Activated CD4-positive, alpha-beta T cell treated with anti-CD3 and anti-CD28 coated beads, Interleukin-2, amount 10 ng/mL, durations not matched to agents 7 days and 5 days (primary cell): ENCODE measurements at regions not wholly inside any gene's neighbourhood (a gene's known extent, or its start where the extent isn't known, plus 50 kb on each side); places are given as distances from the start of the nearest gene placed in this dataset.
A peak's percentile ranks its signal among the peaks of the same experiment; 100 is the strongest.

Experiments
- CTCF ChIA-PET: fragments of 350-600 bp; sonication (Branson Sonifier 250); formaldehyde crosslinking; loops from one replicate; lab custom pipeline; 2021; ENCODE audit warnings: antibody characterized with exemption; lab: Charles Lee
- POLR2A ChIA-PET: fragments of 350-600 bp; sonication (Branson Sonifier 250); formaldehyde crosslinking; loops from one replicate; lab custom pipeline; 2021; ENCODE audit warnings: antibody characterized with exemption; lab: Charles Lee
- DNase-seq: peaks from one replicate; pipeline ENCODE4 v3.0.0-alpha.2; 2020
- H3K27ac Mint-ChIP-seq: one replicate; pipeline ENCODE4 v1.8.0; 2021; ENCODE audit warnings: mild to moderate bottlenecking, moderate library complexity, mixed read lengths
- H3K27me3 Mint-ChIP-seq: one replicate; pipeline ENCODE4 v1.8.0; 2021; ENCODE audit warnings: mixed read lengths
- H3K36me3 Mint-ChIP-seq: one replicate; pipeline ENCODE4 v1.8.0; 2021; ENCODE audit warnings: low read depth, mixed read lengths
- H3K4me1 Mint-ChIP-seq: one replicate; pipeline ENCODE4 v1.8.0; 2021; ENCODE audit warnings: mixed read lengths
- H3K4me3 Mint-ChIP-seq: one replicate; pipeline ENCODE4 v1.8.0; 2021; ENCODE audit warnings: mild to moderate bottlenecking, moderate library complexity, mixed read lengths
- H3K9me3 Mint-ChIP-seq: one replicate; pipeline ENCODE4 v1.8.0; 2021; ENCODE audit warnings: mixed read lengths

DNA sequence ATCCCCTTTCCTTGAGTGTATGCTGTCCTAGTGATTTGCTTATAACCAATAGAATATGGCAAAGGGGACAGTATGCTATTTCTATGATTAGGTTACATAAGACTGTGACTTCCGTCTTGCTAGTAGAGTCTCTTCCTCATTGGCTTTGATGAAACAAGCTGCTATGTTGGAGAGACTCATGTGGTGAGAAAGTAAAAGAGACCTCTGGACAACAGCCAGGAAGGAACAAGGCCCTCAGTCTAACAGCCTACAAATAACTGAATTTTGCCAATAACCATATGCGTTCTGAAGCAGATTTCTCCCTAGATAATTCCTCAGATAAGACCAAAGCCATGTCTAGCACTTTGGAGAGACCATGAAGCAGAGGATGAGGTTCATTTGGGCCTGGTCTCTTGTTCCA lies 134.5 kb upstream of the NAV3 start:
- H3K36me3 Mint-ChIP-seq: no peaks in the 10 kb centered on the region
- ChIA-PET POLR2A (no interaction called here), CTCF (no interaction called here)
- no peaks in the 10 kb centered on the region for H3K4me1 Mint-ChIP-seq
- H3K9me3 Mint-ChIP-seq: no peaks in the 10 kb centered on the region
- no peak for DNase-seq
- H3K27ac Mint-ChIP-seq: no peak overlapping the region
- no peak overlapping the region for H3K4me3 Mint-ChIP-seq
- H3K27me3 Mint-ChIP-seq: no peaks in the 10 kb centered on the region

DNA sequence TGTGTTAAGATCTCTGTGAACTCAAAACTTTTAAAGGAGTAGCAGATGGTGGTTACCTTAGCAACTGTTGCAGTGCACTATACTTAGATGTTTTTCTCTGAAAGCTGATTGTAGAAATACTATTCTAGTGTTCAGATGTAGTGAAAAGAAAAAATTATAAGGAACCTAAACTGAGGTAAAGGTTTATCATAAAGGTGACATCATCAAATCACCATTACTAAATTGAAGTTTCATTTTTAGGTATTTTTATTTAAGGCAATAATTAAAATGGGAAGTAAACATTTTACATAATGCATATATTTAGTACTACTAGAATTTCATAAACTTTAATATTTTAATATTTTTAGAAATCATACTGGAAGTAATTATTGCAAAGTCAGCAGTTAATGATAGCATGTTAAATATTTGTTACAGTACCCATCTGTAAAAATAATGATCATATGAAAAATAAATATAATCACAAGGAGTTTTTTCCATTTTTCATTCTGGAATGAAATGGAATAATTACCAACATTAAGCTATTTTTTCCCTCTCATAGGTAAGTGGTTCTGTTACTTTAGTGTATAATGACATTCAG lies 141.1 kb upstream of the NAV3 start:
- POLR2A ChIA-PET: no interaction called here
- Mint-ChIP-seq H3K9me3 (no peaks in the 10 kb centered on the region), H3K4me3 (no peak overlapping the region), H3K4me1 (no peaks in the 10 kb centered on the region), H3K27ac (no peak overlapping the region), H3K36me3 (no peaks in the 10 kb centered on the region), H3K27me3 (no peaks in the 10 kb centered on the region)
- CTCF ChIA-PET: no interaction called here
- no peak for DNase-seq

DNA sequence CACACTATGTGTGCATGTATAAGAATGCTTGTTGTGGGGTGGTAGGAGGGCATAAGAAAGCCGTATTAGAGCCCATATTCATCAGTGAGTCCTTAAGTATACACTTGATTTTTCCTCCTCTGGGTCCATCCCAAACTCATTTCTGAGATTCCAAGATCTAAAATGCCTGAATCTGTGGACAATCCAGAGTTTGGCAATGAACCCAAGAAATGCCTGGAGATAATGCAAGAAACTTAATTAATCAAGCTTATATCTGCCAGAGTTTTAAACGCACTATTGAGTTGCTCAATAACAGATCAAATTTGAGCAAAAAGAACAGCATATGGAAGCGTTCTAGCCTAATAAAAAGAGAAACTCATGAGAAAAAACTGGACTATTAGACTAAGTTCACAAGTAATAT lies 143.4 kb upstream of the NAV3 start:
- no peak overlapping the region for H3K27ac Mint-ChIP-seq
- no peaks in the 10 kb centered on the region for H3K4me1 Mint-ChIP-seq
- ChIA-PET CTCF (no interaction called here), POLR2A (no interaction called here)
- H3K9me3 Mint-ChIP-seq: no peaks in the 10 kb centered on the region
- no peaks in the 10 kb centered on the region for H3K36me3 Mint-ChIP-seq
- DNase-seq: no peak
- no peak overlapping the region for H3K4me3 Mint-ChIP-seq
- H3K27me3 Mint-ChIP-seq: no peaks in the 10 kb centered on the region

DNA sequence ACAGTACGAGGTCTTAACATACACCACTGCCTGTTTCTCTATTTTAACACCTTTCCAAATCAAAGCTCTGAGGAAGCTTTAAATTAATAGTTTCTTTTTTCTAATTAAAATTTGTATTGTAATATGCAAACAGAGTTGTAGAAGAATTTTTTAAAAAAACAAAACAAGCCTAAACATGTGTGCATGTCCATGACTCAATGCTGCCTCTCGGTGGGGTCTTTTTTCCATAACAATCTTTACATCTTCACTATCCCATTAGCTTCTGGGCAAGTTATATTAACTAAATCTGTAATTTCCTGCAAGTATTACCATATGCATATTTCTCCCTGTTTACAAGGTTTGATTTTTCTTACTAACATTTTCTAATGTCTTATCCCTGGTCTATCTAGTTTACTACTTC lies 143.9 kb upstream of the NAV3 start:
- CTCF ChIA-PET: no interaction called here

DNA sequence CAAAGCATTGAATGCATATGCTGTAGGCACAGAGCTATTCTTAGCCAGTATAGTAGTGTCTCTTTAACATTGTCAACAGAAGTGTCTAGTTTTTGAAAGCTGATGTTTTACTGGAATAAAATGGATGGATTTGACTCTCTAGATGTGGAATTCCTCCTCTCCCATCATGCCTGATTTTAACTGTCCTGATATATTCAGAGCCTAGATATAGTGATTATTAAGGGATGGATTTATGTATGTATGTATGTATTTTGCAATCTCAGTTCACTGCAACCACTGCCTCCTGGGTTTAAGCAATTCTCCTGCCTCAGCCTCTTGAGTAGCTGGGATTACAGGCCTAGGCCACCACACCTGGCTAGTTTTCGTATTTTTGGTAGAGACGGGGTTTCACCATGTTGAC lies 144.8 kb upstream of the NAV3 start:
- CTCF ChIA-PET: no interaction called here
- H3K4me3 Mint-ChIP-seq: no peak overlapping the region

More for the DNA sequence above, 143.9 kb upstream of the NAV3 start:
- Mint-ChIP-seq H3K36me3 (no peaks in the 10 kb centered on the region), H3K27me3 (no peaks in the 10 kb centered on the region), H3K4me1 (no peaks in the 10 kb centered on the region), H3K9me3 (no peaks in the 10 kb centered on the region), H3K27ac (no peak overlapping the region), H3K4me3 (no peak overlapping the region)
- POLR2A ChIA-PET: no interaction called here
- no peak for DNase-seq

DNA sequence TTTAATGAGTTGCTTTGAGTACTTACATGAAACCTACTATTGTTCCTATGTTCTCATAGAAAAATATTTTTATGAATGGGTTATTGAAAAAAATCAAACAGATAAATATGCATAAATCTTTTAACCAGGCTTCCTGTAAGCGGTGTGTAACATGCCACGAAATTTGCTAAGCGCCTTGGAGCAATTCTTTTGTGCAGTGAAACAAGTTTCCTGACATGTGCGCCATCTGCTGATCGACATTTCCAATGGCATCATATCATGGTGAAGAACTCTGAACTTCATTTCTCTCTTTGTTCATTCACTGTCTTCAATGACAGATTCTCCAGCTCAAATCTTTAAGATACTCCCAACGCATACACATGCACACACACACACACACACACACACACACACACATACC lies 145.6 kb upstream of the NAV3 start:
- ChIA-PET CTCF (no interaction called here), POLR2A (no interaction called here)
- Mint-ChIP-seq H3K9me3 (no peaks in the 10 kb centered on the region), H3K27me3 (no peaks in the 10 kb centered on the region), H3K4me3 (no peak overlapping the region), H3K36me3 (no peaks in the 10 kb centered on the region), H3K27ac (no peak overlapping the region), H3K4me1 (no peaks in the 10 kb centered on the region)
- DNase-seq: peak; percentile 8

More for the DNA sequence above, 144.8 kb upstream of the NAV3 start:
- no peaks in the 10 kb centered on the region for H3K36me3 Mint-ChIP-seq
- POLR2A ChIA-PET: no interaction called here
- no peaks in the 10 kb centered on the region for H3K27me3 Mint-ChIP-seq
- H3K27ac Mint-ChIP-seq: no peak overlapping the region
- H3K4me1 Mint-ChIP-seq: no peaks in the 10 kb centered on the region
- no peaks in the 10 kb centered on the region for H3K9me3 Mint-ChIP-seq
- DNase-seq: no peak

DNA sequence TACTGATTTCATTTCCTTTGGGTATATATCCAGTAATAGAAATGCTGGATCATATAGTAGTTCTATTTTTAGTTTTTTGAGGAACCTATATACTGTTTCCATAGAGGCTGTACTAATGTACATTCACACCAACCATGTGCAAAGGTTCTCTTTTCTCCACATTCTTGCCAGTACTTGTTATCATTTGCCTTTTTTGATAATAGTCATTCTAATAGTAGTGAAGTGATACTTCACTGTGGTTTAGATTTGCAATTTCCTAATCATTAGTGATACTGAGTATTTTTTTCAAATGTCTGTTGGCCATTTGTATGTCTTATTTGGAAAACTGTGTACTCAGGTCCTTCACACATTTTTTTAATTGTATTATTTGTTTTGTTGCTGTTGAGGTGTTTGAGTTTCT lies 148.2 kb upstream of the NAV3 start:
- H3K4me1 Mint-ChIP-seq: no peaks in the 10 kb centered on the region
- H3K4me3 Mint-ChIP-seq: no peak overlapping the region
- CTCF ChIA-PET: no interaction called here
- H3K27ac Mint-ChIP-seq: no peak overlapping the region
- DNase-seq: no peak
- POLR2A ChIA-PET: no interaction called here
- H3K9me3 Mint-ChIP-seq: no peaks in the 10 kb centered on the region
- H3K36me3 Mint-ChIP-seq: no peaks in the 10 kb centered on the region
- no peaks in the 10 kb centered on the region for H3K27me3 Mint-ChIP-seq

DNA sequence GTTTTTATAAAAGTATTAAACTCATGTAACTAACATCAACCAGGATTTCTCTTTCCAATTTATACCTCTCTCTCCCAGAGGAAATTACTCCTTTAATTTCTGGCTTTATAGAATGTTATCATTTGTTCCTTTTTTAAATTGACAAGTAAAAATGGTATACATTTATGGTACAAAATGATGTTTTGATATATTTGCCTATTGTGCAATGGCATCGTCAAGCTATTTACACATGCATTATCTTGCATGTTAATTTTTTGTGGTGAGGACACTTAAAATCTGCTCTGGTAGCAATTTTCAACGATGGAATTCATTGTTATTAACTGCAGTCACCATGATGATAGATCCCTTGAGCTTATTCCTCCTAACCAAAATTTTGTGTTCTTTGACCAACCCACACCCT lies 149.0 kb upstream of the NAV3 start:
- ChIA-PET POLR2A (no interaction called here), CTCF (no interaction called here)
- Mint-ChIP-seq H3K4me1 (no peaks in the 10 kb centered on the region), H3K36me3 (no peaks in the 10 kb centered on the region), H3K27ac (no peak overlapping the region), H3K4me3 (no peak overlapping the region), H3K27me3 (no peaks in the 10 kb centered on the region), H3K9me3 (no peaks in the 10 kb centered on the region)
- no peak for DNase-seq

DNA sequence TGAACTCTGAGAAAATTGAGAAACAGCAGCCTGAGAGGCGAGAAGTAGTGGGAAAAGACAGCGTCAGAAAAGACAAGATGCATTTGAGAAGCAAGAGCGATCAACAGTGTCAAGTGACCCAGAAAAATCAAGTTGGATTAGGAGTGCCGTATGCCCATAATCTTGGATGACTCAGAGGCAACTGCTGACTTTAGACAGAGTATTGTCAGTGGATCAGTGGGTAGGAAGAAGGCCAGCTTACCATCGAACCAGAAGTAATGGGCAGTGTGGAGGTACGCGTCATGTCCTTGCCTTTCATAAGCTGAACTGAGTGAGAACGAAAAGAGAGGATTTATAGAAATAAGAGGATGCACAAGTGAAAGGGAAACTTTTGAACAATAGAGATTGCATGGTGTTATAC lies 151.0 kb upstream of the NAV3 start:
- Mint-ChIP-seq H3K36me3 (no peaks in the 10 kb centered on the region), H3K4me3 (no peak overlapping the region), H3K27ac (no peak overlapping the region), H3K4me1 (no peaks in the 10 kb centered on the region), H3K9me3 (no peaks in the 10 kb centered on the region), H3K27me3 (no peaks in the 10 kb centered on the region)
- DNase-seq: no peak
- CTCF ChIA-PET: no interaction called here
- POLR2A ChIA-PET: no interaction called here

DNA sequence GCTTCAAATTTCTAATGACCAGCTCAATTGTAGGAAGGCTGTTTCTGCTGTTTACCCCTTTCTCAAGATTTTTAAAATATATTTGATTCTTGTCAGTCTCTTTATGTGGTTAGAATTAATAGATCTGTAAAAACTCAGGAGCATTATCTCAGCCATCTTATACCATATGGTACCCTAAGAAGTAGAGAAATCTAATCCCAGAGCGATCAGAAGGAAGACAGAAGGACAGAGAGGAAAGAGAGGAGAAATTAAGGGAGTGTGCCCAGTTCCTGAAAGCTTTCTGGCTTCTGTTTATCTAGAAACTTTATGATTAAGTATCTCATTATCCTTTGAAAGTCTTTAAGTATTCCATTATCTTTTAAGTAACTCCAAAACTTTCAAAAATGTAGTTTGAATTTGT lies 152.1 kb upstream of the NAV3 start:
- CTCF ChIA-PET: no interaction called here
- no peaks in the 10 kb centered on the region for H3K4me1 Mint-ChIP-seq
- H3K4me3 Mint-ChIP-seq: no peak overlapping the region
- no peak for DNase-seq
- no peaks in the 10 kb centered on the region for H3K9me3 Mint-ChIP-seq
- POLR2A ChIA-PET: no interaction called here
- H3K27me3 Mint-ChIP-seq: no peaks in the 10 kb centered on the region
- no peak overlapping the region for H3K27ac Mint-ChIP-seq
- no peaks in the 10 kb centered on the region for H3K36me3 Mint-ChIP-seq

DNA sequence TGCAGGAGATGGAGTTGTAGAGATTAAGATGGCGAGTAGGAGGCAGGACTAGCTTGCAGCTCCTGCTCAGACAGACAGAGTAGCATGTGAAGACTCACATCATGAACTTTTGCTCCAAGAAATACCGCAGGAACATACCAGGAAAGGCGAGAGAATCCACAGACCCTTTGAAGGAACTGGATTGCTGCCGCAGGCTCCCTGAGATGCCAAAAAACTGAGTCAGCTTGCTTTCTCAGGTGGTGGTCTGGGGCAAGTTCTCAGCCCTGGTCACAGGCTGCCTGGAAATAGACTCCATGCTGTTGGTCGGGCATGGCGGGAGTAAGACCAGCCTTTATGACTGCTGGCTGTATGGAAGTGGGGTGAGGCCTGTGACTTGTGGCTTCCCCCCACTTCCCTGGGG lies 163.6 kb upstream of the NAV3 start:
- Mint-ChIP-seq H3K4me1 (no peaks in the 10 kb centered on the region), H3K9me3 (peaks cover 2% of the 10 kb centered on the region), H3K36me3 (no peaks in the 10 kb centered on the region), H3K4me3 (no peak overlapping the region), H3K27me3 (no peaks in the 10 kb centered on the region), H3K27ac (no peak overlapping the region)
- no peak for DNase-seq
- POLR2A ChIA-PET: no interaction called here
- CTCF ChIA-PET: no interaction called here

DNA sequence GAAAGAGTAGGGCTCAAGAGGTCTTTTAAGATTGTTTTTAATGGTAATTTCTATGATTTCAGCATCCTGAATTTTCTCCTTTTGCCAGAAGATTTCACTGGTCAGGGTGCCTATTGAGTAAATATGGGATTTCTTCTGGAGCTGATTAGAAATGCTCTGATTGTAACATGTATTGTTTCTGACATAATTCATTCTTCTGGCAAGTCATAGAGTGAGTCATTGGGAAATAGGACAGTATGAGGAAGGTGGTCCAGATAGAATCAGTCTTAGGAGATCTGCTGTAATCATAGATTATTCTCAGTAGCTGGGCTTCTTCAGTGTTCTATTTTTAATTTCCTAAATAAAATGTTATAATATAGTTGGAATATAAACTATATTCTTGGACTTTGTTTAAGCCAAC lies 182.0 kb upstream of the NAV3 start:
- no peaks in the 10 kb centered on the region for H3K36me3 Mint-ChIP-seq
- H3K4me1 Mint-ChIP-seq: no peaks in the 10 kb centered on the region
- POLR2A ChIA-PET: no interaction called here
- no peaks in the 10 kb centered on the region for H3K27me3 Mint-ChIP-seq
- DNase-seq: no peak
- CTCF ChIA-PET: no interaction called here
- no peak overlapping the region for H3K4me3 Mint-ChIP-seq
- H3K9me3 Mint-ChIP-seq: no peaks in the 10 kb centered on the region
- no peak overlapping the region for H3K27ac Mint-ChIP-seq

DNA sequence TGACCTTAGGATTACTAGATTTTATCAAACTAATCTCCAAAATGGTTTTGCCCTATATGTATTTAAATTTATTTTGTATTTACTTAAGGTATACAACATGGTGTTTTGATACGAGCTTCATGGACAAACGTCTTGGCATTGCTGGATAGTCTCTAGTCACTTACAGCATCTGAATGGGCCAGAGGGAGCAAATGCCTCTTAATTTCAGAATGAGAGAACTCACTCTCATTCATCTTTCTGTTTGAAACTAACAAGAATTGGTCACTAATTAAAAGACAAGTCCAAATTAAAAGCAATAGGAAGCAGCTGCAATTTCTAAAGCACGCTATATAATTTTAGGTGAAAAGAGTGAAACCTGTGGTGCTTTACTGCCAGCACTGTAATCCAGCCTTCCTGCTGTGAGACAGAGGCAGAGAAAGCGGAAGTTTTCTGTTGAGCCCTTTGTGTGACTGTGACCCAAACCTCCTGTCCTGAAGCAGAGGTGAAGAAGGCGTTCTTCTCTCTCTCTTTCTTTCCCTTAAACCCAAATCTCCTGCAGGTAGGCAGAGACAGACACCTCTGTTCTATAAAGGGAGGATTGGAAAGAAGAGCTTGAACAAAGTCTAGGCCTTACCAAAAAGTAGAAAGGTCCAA lies 184.6 kb upstream of the NAV3 start:
- H3K27me3 Mint-ChIP-seq: no peaks in the 10 kb centered on the region
- CTCF ChIA-PET: interaction anchor here (0.6 to 1.1 kb wide), 3 partner anchors 15 to 95 kb away, joined by 3 to 4 read pairs (median 3); no protein-coding TSS in a partner anchor
- no peaks in the 10 kb centered on the region for H3K4me1 Mint-ChIP-seq
- no peak for DNase-seq
- H3K9me3 Mint-ChIP-seq: no peaks in the 10 kb centered on the region
- no peak overlapping the region for H3K4me3 Mint-ChIP-seq
- POLR2A ChIA-PET: no interaction called here
- H3K36me3 Mint-ChIP-seq: no peaks in the 10 kb centered on the region
- H3K27ac Mint-ChIP-seq: no peak overlapping the region
